Naive B cell (primary cell): ENCODE measurements at regions not wholly inside any gene's neighbourhood (a gene's known extent, or its start where the extent isn't known, plus 50 kb on each side); places are given as distances from the start of the nearest gene placed in this dataset.

Experiments
- ATAC-seq, 2 donors: fragments of 150-1000 bp; cut with Tn5 transposase; 2 replicates each; pipeline ENCODE4 v1.10.0; 2021; ENCODE audit warnings: low read depth in 2 of 2, mild to moderate bottlenecking in 2 of 2, moderate library complexity in 2 of 2
- DNase-seq: peaks from one replicate; pipeline ENCODE4 v3.0.0; 2022
- H3K27ac Mint-ChIP-seq, 6 donors: one replicate each; pipeline ENCODE4 v1.8.0; 2020 to 2022; ENCODE audit warnings: mild to moderate bottlenecking in 6 of 6, mixed read lengths in 6 of 6, moderate library complexity in 5 of 6, inconsistent platforms in 2 of 6
- H3K27me3 Mint-ChIP-seq, 3 donors: one replicate each; pipeline ENCODE4 v1.8.0; 2021 to 2022; ENCODE audit warnings: mixed read lengths in 3 of 3, mild to moderate bottlenecking in 1 of 3
- H3K36me3 Mint-ChIP-seq, 2 donors: one replicate each; pipeline ENCODE4 v1.8.0; 2020 to 2022; ENCODE audit warnings: mixed read lengths in 2 of 2, inconsistent platforms in 1 of 2, mild to moderate bottlenecking in 1 of 2
- H3K4me1 Mint-ChIP-seq, 3 donors: one replicate each; pipeline ENCODE4 v1.8.0; 2020 to 2022; ENCODE audit warnings: mixed read lengths in 3 of 3, inconsistent platforms in 1 of 3, mild to moderate bottlenecking in 1 of 3, moderate library complexity in 1 of 3
- H3K4me3 Mint-ChIP-seq, 8 donors: one replicate each; pipeline ENCODE4 v1.8.0; 2020 to 2022; ENCODE audit warnings: mild to moderate bottlenecking in 8 of 8, mixed read lengths in 8 of 8, moderate library complexity in 8 of 8, inconsistent platforms in 2 of 8
- H3K9me3 Mint-ChIP-seq, 7 donors: one replicate each; pipeline ENCODE4 v1.8.0; 2020 to 2022; ENCODE audit warnings: mixed read lengths in 7 of 7, mild to moderate bottlenecking in 5 of 7, inconsistent platforms in 2 of 7, moderate library complexity in 1 of 7

- Mint-ChIP-seq H3K27ac (no peak overlapping the region), H3K9me3 (peaks cover 0 to 1% (median 0%) of the 10 kb centered on the region in 7 donors), H3K4me3 (no peak overlapping the region), H3K36me3 (no peaks in the 10 kb centered on the region), H3K27me3 (no peaks in the 10 kb centered on the region), H3K4me1 (no peaks in the 10 kb centered on the region)
- ATAC-seq = no peak
- no peak for DNase-seq
Observed at GRCh38 chr13:36493046-36493445, 60.8 kb downstream of the CCNA1 start.

GRCh38 chr13:36495431-36495830, 63.1 kb downstream of the CCNA1 start:
- H3K4me1 Mint-ChIP-seq = no peaks in the 10 kb centered on the region
- peaks cover 0 to 1% (median 0%) of the 10 kb centered on the region in 7 donors for H3K9me3 Mint-ChIP-seq
- H3K36me3 Mint-ChIP-seq = no peaks in the 10 kb centered on the region
- H3K27ac Mint-ChIP-seq = no peak overlapping the region
- no peaks in the 10 kb centered on the region for H3K27me3 Mint-ChIP-seq
- no peak for ATAC-seq
- H3K4me3 Mint-ChIP-seq = no peak overlapping the region
- DNase-seq = no peak

- Mint-ChIP-seq H3K4me1 (peaks cover 1 to 3% (median 2%) of the 10 kb centered on the region in 3 donors), H3K27me3 (peaks cover 0 to 2% (median 0%) of the 10 kb centered on the region in 3 donors), H3K4me3 (no peak overlapping the region), H3K36me3 (peaks cover 4 to 8% of the 10 kb centered on the region in 2 donors), H3K27ac (no peak overlapping the region), H3K9me3 (peaks cover 0 to 25% (median 15%) of the 10 kb centered on the region in 7 donors)
- ATAC-seq (no peak), DNase-seq (no peak)
Observed at GRCh38 chr13:36509369-36509768, 77.1 kb downstream of the CCNA1 start.

GRCh38 chr13:36512771-36513170, 80.5 kb downstream of the CCNA1 start:
- DNase-seq (no peak), ATAC-seq (no peak)
- H3K36me3 Mint-ChIP-seq = no peaks in the 10 kb centered on the region
- H3K4me3 Mint-ChIP-seq = no peak overlapping the region
- H3K27me3 Mint-ChIP-seq = peaks cover 0 to 5% (median 0%) of the 10 kb centered on the region in 3 donors
- no peak overlapping the region for H3K27ac Mint-ChIP-seq
- H3K9me3 Mint-ChIP-seq = peaks cover 0 to 3% (median 0%) of the 10 kb centered on the region in 7 donors
- H3K4me1 Mint-ChIP-seq = peaks cover 5 to 6% (median 5%) of the 10 kb centered on the region in 3 donors

- no peak overlapping the region for H3K4me3 Mint-ChIP-seq
- peaks cover 5 to 6% (median 5%) of the 10 kb centered on the region in 3 donors for H3K4me1 Mint-ChIP-seq
- ATAC-seq (no peak), DNase-seq (no peak)
- H3K27me3 Mint-ChIP-seq = peaks cover 0 to 5% (median 0%) of the 10 kb centered on the region in 3 donors
- H3K36me3 Mint-ChIP-seq = no peaks in the 10 kb centered on the region
- no peak overlapping the region for H3K27ac Mint-ChIP-seq
- H3K9me3 Mint-ChIP-seq = peaks cover 0 to 3% (median 0%) of the 10 kb centered on the region in 7 donors
Observed at GRCh38 chr13:36513266-36513665, 81.0 kb downstream of the CCNA1 start.

- no peak for ATAC-seq
Observed at GRCh38 chr13:36515466-36515865, 83.2 kb downstream of the CCNA1 start.

GRCh38 chr13:36516225-36516624, 83.9 kb downstream of the CCNA1 start:
- H3K36me3 Mint-ChIP-seq = no peaks in the 10 kb centered on the region
- H3K27ac Mint-ChIP-seq = no peak overlapping the region
- peaks cover 5 to 6% (median 5%) of the 10 kb centered on the region in 3 donors for H3K4me1 Mint-ChIP-seq
- DNase-seq = no peak
- peaks cover 0 to 5% (median 4%) of the 10 kb centered on the region in 3 donors for H3K27me3 Mint-ChIP-seq
- no peak overlapping the region for H3K4me3 Mint-ChIP-seq
- ATAC-seq = no peak
- peaks cover 0 to 3% (median 0%) of the 10 kb centered on the region in 7 donors for H3K9me3 Mint-ChIP-seq

More at GRCh38 chr13:36515466-36515865, 83.2 kb downstream of the CCNA1 start:
- peaks cover 0 to 5% (median 4%) of the 10 kb centered on the region in 3 donors for H3K27me3 Mint-ChIP-seq
- H3K9me3 Mint-ChIP-seq = peaks cover 0 to 3% (median 0%) of the 10 kb centered on the region in 7 donors
- H3K4me3 Mint-ChIP-seq = no peak overlapping the region
- no peak for DNase-seq
- no peak overlapping the region for H3K27ac Mint-ChIP-seq
- H3K36me3 Mint-ChIP-seq = no peaks in the 10 kb centered on the region
- peaks cover 5 to 6% (median 5%) of the 10 kb centered on the region in 3 donors for H3K4me1 Mint-ChIP-seq

GRCh38 chr13:36518707-36519106, 86.4 kb downstream of the CCNA1 start:
- Mint-ChIP-seq H3K4me1 (peaks cover 5 to 6% (median 5%) of the 10 kb centered on the region in 3 donors), H3K4me3 (no peak overlapping the region), H3K27me3 (peaks cover 0 to 5% (median 4%) of the 10 kb centered on the region in 3 donors), H3K27ac (no peak overlapping the region), H3K36me3 (no peaks in the 10 kb centered on the region), H3K9me3 (peaks cover 0 to 3% (median 0%) of the 10 kb centered on the region in 7 donors)
- no peak for ATAC-seq
- no peak for DNase-seq

GRCh38 chr13:36519432-36519831, 87.1 kb downstream of the CCNA1 start:
- H3K27ac Mint-ChIP-seq = peak overlapping the region in 1 of 6 donors; percentile 15
- DNase-seq (no peak), ATAC-seq (no peak)
- H3K9me3 Mint-ChIP-seq = peaks cover 0 to 2% (median 0%) of the 10 kb centered on the region in 7 donors
- H3K36me3 Mint-ChIP-seq = no peaks in the 10 kb centered on the region
- no peak overlapping the region for H3K4me3 Mint-ChIP-seq
- peaks cover 0 to 4% (median 2%) of the 10 kb centered on the region in 3 donors for H3K27me3 Mint-ChIP-seq
- peaks cover 2 to 3% (median 3%) of the 10 kb centered on the region in 3 donors for H3K4me1 Mint-ChIP-seq

GRCh38 chr13:36520111-36520510, 87.8 kb downstream of the CCNA1 start:
- Mint-ChIP-seq H3K27ac (no peak overlapping the region), H3K36me3 (no peaks in the 10 kb centered on the region), H3K27me3 (peaks cover 0 to 4% (median 0%) of the 10 kb centered on the region in 3 donors), H3K4me3 (no peak overlapping the region), H3K4me1 (no peaks in the 10 kb centered on the region), H3K9me3 (peaks cover 0 to 3% (median 0%) of the 10 kb centered on the region in 7 donors)
- DNase-seq (no peak), ATAC-seq (no peak)

- no peaks in the 10 kb centered on the region for H3K4me1 Mint-ChIP-seq
- ATAC-seq (no peak), DNase-seq (no peak)
- peaks cover 0 to 9% (median 3%) of the 10 kb centered on the region in 7 donors for H3K9me3 Mint-ChIP-seq
- H3K4me3 Mint-ChIP-seq = no peak overlapping the region
- H3K27ac Mint-ChIP-seq = no peak overlapping the region
- H3K36me3 Mint-ChIP-seq = peaks cover 0 to 7% of the 10 kb centered on the region in 2 donors
- H3K27me3 Mint-ChIP-seq = peaks cover 0 to 8% (median 0%) of the 10 kb centered on the region in 3 donors
Observed at GRCh38 chr13:36526897-36527296, 94.6 kb downstream of the CCNA1 start.

GRCh38 chr13:36528105-36528504, 95.8 kb downstream of the CCNA1 start:
- H3K36me3 Mint-ChIP-seq = peaks cover 0 to 7% of the 10 kb centered on the region in 2 donors
- H3K9me3 Mint-ChIP-seq = peaks cover 0 to 9% (median 3%) of the 10 kb centered on the region in 7 donors
- peaks cover 0 to 8% (median 0%) of the 10 kb centered on the region in 3 donors for H3K27me3 Mint-ChIP-seq
- H3K27ac Mint-ChIP-seq = no peak overlapping the region
- DNase-seq = no peak
- H3K4me3 Mint-ChIP-seq = no peak overlapping the region
- H3K4me1 Mint-ChIP-seq = no peaks in the 10 kb centered on the region
- ATAC-seq = no peak

- DNase-seq = no peak
- H3K27ac Mint-ChIP-seq = no peak overlapping the region
- H3K27me3 Mint-ChIP-seq = peaks cover 0 to 8% (median 0%) of the 10 kb centered on the region in 3 donors
- no peak for ATAC-seq
- no peak overlapping the region for H3K4me3 Mint-ChIP-seq
- H3K4me1 Mint-ChIP-seq = no peaks in the 10 kb centered on the region
- peaks cover 0 to 9% (median 3%) of the 10 kb centered on the region in 7 donors for H3K9me3 Mint-ChIP-seq
- peaks cover 0 to 7% of the 10 kb centered on the region in 2 donors for H3K36me3 Mint-ChIP-seq
Observed at GRCh38 chr13:36530050-36530789, 97.9 kb downstream of the CCNA1 start.
